HG02763 (cell line): ENCODE measurements at regions not wholly inside any gene's neighbourhood (a gene's known extent, or its start where the extent isn't known, plus 50 kb on each side); places are given as distances from the start of the nearest gene placed in this dataset.
"Not testable (repeated sequence)": the region's sequence is repeated elsewhere in the genome, so short reads cannot be mapped to it uniquely, and the experiment has no call there.

Experiments
- ATAC-seq: cut with Tn5 transposase; IDR thresholded peaks from one replicate; pipeline ENCODE4 v1.9.1; 2021; ENCODE audit warnings: mild to moderate bottlenecking, moderate library complexity; ENCODE audit not compliant: unreplicated experiment

- no peak for ATAC-seq
Observed at GRCh38 chr5:99614888-99615287, 686.1 kb upstream of the CHD1 start.

GRCh38 chr5:99607124-99607523 is 678.3 kb upstream of the CHD1 start:
- no peak for ATAC-seq

GRCh38 chr5:99605904-99606303 is 677.1 kb upstream of the CHD1 start:
- ATAC-seq = no peak

- ATAC-seq = no peak
Observed at GRCh38 chr5:99600952-99601351, 672.1 kb upstream of the CHD1 start.

- no peak for ATAC-seq
Observed at GRCh38 chr5:99590806-99591205, 662.0 kb upstream of the CHD1 start.

- ATAC-seq = no peak
Observed at GRCh38 chr5:99589424-99589823, 660.6 kb upstream of the CHD1 start.

GRCh38 chr5:99587983-99588382 is 659.2 kb upstream of the CHD1 start:
- ATAC-seq = peak; percentile 67

- ATAC-seq = no peak
Observed at GRCh38 chr5:99586878-99587277, 658.1 kb upstream of the CHD1 start.

- ATAC-seq = not testable (repeated sequence)
Observed at GRCh38 chr5:99581204-99581603, 652.4 kb upstream of the CHD1 start.

- ATAC-seq = not testable (repeated sequence)
Observed at GRCh38 chr5:99562937-99563627, 634.3 kb upstream of the CHD1 start.

GRCh38 chr5:99553211-99553810 is 624.5 kb upstream of the CHD1 start:
- ATAC-seq = no peak

- ATAC-seq = no peak
Observed at GRCh38 chr5:99544356-99544755, 615.5 kb upstream of the CHD1 start.

GRCh38 chr5:99543841-99544240 is 615.0 kb upstream of the CHD1 start:
- no peak for ATAC-seq

- not testable (repeated sequence) for ATAC-seq
Observed at GRCh38 chr5:99534241-99534640, 605.4 kb upstream of the CHD1 start.

GRCh38 chr5:99521666-99522065 is 592.9 kb upstream of the CHD1 start:
- ATAC-seq = not testable (repeated sequence)

- not testable (repeated sequence) for ATAC-seq
Observed at GRCh38 chr5:99515864-99516490, 587.2 kb upstream of the CHD1 start.

GRCh38 chr5:99510237-99510866 is 581.5 kb upstream of the CHD1 start:
- not testable (repeated sequence) for ATAC-seq

GRCh38 chr5:99509064-99509463 is 580.3 kb upstream of the CHD1 start:
- not testable (repeated sequence) for ATAC-seq

- ATAC-seq = not testable (repeated sequence)
Observed at GRCh38 chr5:99495456-99495855, 566.6 kb upstream of the CHD1 start.

GRCh38 chr5:99478450-99478849 is 549.6 kb upstream of the CHD1 start:
- ATAC-seq = not testable (repeated sequence)

- not testable (repeated sequence) for ATAC-seq
Observed at GRCh38 chr5:99473328-99473727, 544.5 kb upstream of the CHD1 start.

- not testable (repeated sequence) for ATAC-seq
Observed at GRCh38 chr5:99471726-99472125, 542.9 kb upstream of the CHD1 start.
